Neural cell (in vitro differentiated cells): ENCODE measurements at regions not wholly inside any gene's neighbourhood (a gene's known extent, or its start where the extent isn't known, plus 50 kb on each side); places are given as distances from the start of the nearest gene placed in this dataset.

Source experiments
- CTCF ChIP-seq: fragments of 450-650 bp; IDR thresholded peaks from 2 replicates; pipeline ENCODE4 v1.5.1; 2014; ENCODE audit warnings: antibody characterized with exemption, mild to moderate bottlenecking, moderate library complexity; ENCODE audit not compliant: poor library complexity, severe bottlenecking
- EZH2 ChIP-seq: fragments of 200-600, 300-800 bp; shearing (Covaris generic), sonication (generic); IDR thresholded peaks from 2 replicates; pipeline ENCODE4 v1.6.1; 2014; ENCODE audit warnings: antibody characterized with exemption, low read length, borderline replicate concordance, mild to moderate bottlenecking; ENCODE audit not compliant: insufficient read depth, poor library complexity, severe bottlenecking
- SMC3 ChIP-seq: fragments of 450-650 bp; conservative IDR thresholded peaks from 2 replicates; pipeline ENCODE4 v1.6.1; 2014; ENCODE audit warnings: antibody characterized with exemption, mild to moderate bottlenecking, moderate library complexity; ENCODE audit not compliant: poor library complexity

GRCh38 chr5:174500636-174501035, 223.7 kb upstream of the MSX2 start:
- no peak for TF ChIP-seq CTCF
- no peak for TF ChIP-seq SMC3
- TF ChIP-seq EZH2 = no peak
